Stimulated activated CD8-positive, alpha-beta memory T cell treated with anti-CD3 and anti-CD28 coated beads, Interleukin-7, amount 100 ng/mL, for 48 hours (primary cell): ENCODE measurements at regions not wholly inside any gene's neighbourhood (a gene's known extent, or its start where the extent isn't known, plus 50 kb on each side); places are given as distances from the start of the nearest gene placed in this dataset.

ENCODE experiments used
- DNase-seq, 2 donors: peaks; one replicate each; pipeline ENCODE4 v3.0.0-alpha.2; 2020; ENCODE audit warnings: low read depth in 1 of 2; ENCODE audit errors: extremely low read depth in 1 of 2

GRCh38 chr14:97878206-97878605, 1081.0 kb downstream of the VRK1 start:
- DNase-seq: no peak

GRCh38 chr14:97878727-97879126, 1081.5 kb downstream of the VRK1 start:
- DNase-seq: no peak

GRCh38 chr14:97887690-97888089, 1090.5 kb downstream of the VRK1 start:
- DNase-seq: no peak

GRCh38 chr14:97888331-97888730, 1091.1 kb downstream of the VRK1 start:
- DNase-seq: no peak

GRCh38 chr14:97891515-97891914, 1094.3 kb downstream of the VRK1 start:
- no peak for DNase-seq

GRCh38 chr14:97894552-97894951, 1097.4 kb downstream of the VRK1 start:
- no peak for DNase-seq

GRCh38 chr14:97900196-97900854, 1103.1 kb downstream of the VRK1 start:
- DNase-seq: no peak

GRCh38 chr14:97902630-97903029, 1105.4 kb downstream of the VRK1 start:
- no peak for DNase-seq

GRCh38 chr14:97903821-97904220, 1106.6 kb downstream of the VRK1 start:
- DNase-seq: no peak

- no peak for DNase-seq
These were observed 1115.0 kb downstream of the VRK1 start for GRCh38 chr14:97912217-97912616.

- DNase-seq: no peak
These were observed 1118.9 kb downstream of the VRK1 start for GRCh38 chr14:97916100-97916499.

- DNase-seq: no peak
These were observed 1119.7 kb downstream of the VRK1 start for GRCh38 chr14:97916669-97917568.

GRCh38 chr14:97920201-97920600, 1123.0 kb downstream of the VRK1 start:
- no peak for DNase-seq

- DNase-seq: no peak
These were observed 1124.1 kb downstream of the VRK1 start for GRCh38 chr14:97921296-97921695.

GRCh38 chr14:97924922-97925613, 1127.9 kb downstream of the VRK1 start:
- DNase-seq: no peak

GRCh38 chr14:97930166-97930565, 1133.0 kb downstream of the VRK1 start:
- no peak for DNase-seq

- no peak for DNase-seq
These were observed 1134.1 kb downstream of the VRK1 start for GRCh38 chr14:97931273-97931672.

- no peak for DNase-seq
These were observed 1145.7 kb downstream of the VRK1 start for GRCh38 chr14:97942921-97943320.

- peak in 1 of 2 donors; percentile 23 for DNase-seq
These were observed 1146.4 kb downstream of the VRK1 start for GRCh38 chr14:97943619-97944018.

GRCh38 chr14:97944380-97944779, 1147.2 kb downstream of the VRK1 start:
- DNase-seq: no peak

GRCh38 chr14:97945631-97946030, 1148.4 kb downstream of the VRK1 start:
- DNase-seq: no peak

GRCh38 chr14:97946240-97946639, 1149.1 kb downstream of the VRK1 start:
- no peak for DNase-seq
